ENCODE measurements at regions not wholly inside any gene's neighbourhood (a gene's known extent, or its start where the extent isn't known, plus 50 kb on each side); places are given as distances from the start of the nearest gene placed in this dataset.

GRCh38 chr10:90018819-90019218 lies 317.4 kb downstream of the KIF20B start:
- TF ChIP-seq, protein P1, sequence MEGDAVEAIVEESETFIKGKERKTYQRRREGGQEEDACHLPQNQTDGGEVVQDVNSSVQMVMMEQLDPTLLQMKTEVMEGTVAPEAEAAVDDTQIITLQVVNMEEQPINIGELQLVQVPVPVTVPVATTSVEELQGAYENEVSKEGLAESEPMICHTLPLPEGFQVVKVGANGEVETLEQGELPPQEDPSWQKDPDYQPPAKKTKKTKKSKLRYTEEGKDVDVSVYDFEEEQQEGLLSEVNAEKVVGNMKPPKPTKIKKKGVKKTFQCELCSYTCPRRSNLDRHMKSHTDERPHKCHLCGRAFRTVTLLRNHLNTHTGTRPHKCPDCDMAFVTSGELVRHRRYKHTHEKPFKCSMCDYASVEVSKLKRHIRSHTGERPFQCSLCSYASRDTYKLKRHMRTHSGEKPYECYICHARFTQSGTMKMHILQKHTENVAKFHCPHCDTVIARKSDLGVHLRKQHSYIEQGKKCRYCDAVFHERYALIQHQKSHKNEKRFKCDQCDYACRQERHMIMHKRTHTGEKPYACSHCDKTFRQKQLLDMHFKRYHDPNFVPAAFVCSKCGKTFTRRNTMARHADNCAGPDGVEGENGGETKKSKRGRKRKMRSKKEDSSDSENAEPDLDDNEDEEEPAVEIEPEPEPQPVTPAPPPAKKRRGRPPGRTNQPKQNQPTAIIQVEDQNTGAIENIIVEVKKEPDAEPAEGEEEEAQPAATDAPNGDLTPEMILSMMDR (IDR thresholded peaks at IDR 0.05; ENCODE audit: insufficient read depth, low read depth, low read length): no peak
- no peak for TF ChIP-seq EZH2 (IDR thresholded peaks at IDR 0.05; ENCODE audit: insufficient read depth, low read length)
